Neural cell (in vitro differentiated cells): ENCODE measurements at regions not wholly inside any gene's neighbourhood (a gene's known extent, or its start where the extent isn't known, plus 50 kb on each side); places are given as distances from the start of the nearest gene placed in this dataset.

Experiments
- H2AFZ ChIP-seq: fragments of 200-600, 300-800 bp; sonication (generic), shearing (Covaris generic); 2 replicates; pipeline ENCODE4 v1.6.0; 2014; ENCODE audit warnings: low read depth, mild to moderate bottlenecking, antibody characterized with exemption, low read length, moderate library complexity
- H3F3A ChIP-seq: fragments of 200-600 bp; shearing (Covaris generic); 2 replicates; pipeline ENCODE4 v1.6.1; 2016; ENCODE audit warnings: mild to moderate bottlenecking, moderate library complexity, mixed read lengths, antibody characterized with exemption, low read length; ENCODE audit not compliant: insufficient read depth, poor library complexity, severe bottlenecking
- H3K27ac ChIP-seq: fragments of 200-600, 300-800 bp; sonication (generic), shearing (Covaris generic); 2 replicates; pipeline ENCODE4 v1.5.1; 2014; ENCODE audit warnings: mild to moderate bottlenecking, low read length, moderate library complexity
- H3K27me3 ChIP-seq: fragments of 300-800, 200-600 bp; sonication (generic), shearing (Covaris generic); 2 replicates; pipeline ENCODE4 v1.6.0; 2014; ENCODE audit warnings: mild to moderate bottlenecking, low read depth, low read length, moderate library complexity; ENCODE audit not compliant: insufficient read depth
- H3K36me3 ChIP-seq: fragments of 300-800, 200-600 bp; sonication (generic), shearing (Covaris generic); 2 replicates; pipeline ENCODE4 v1.5.1; 2014; ENCODE audit warnings: mild to moderate bottlenecking, antibody characterized with exemption, low read length, moderate library complexity; ENCODE audit not compliant: insufficient read depth
- H3K4me2 ChIP-seq: fragments of 300-800, 200-600 bp; sonication (generic), shearing (Covaris generic); 2 replicates; pipeline ENCODE4 v1.6.0; 2014; ENCODE audit warnings: mild to moderate bottlenecking, low read length
- H3K4me3 ChIP-seq: fragments of 300-800, 200-600 bp; sonication (generic), shearing (Covaris generic); 2 replicates; pipeline ENCODE4 v1.5.1; 2014; ENCODE audit warnings: mild to moderate bottlenecking, low read length, moderate library complexity
- H3K79me2 ChIP-seq: fragments of 200-600 bp; shearing (Covaris generic); replicated peaks from 2 replicates; pipeline ENCODE4 v1.6.0; 2014; ENCODE audit warnings: mild to moderate bottlenecking, low read length, moderate library complexity; ENCODE audit not compliant: insufficient read depth
- H3K9ac ChIP-seq: fragments of 300-800, 200-600 bp; sonication (generic), shearing (Covaris generic); 2 replicates; pipeline ENCODE4 v1.6.1; 2016; ENCODE audit warnings: mild to moderate bottlenecking, low read length, mixed read lengths
- H3K9me2 ChIP-seq: fragments of 200-600 bp; shearing (Covaris generic); 2 replicates; pipeline ENCODE4 v1.6.1; 2016; ENCODE audit warnings: mild to moderate bottlenecking, low read length, mixed read lengths; ENCODE audit not compliant: insufficient read depth
- H3K9me3 ChIP-seq: fragments of 200-600, 300-800 bp; sonication (generic), shearing (Covaris generic); 2 replicates; pipeline ENCODE4 v1.6.1; 2016; ENCODE audit warnings: mild to moderate bottlenecking, mixed run types, low read length, moderate library complexity, mixed read lengths
- H4K20me1 ChIP-seq: fragments of 200-600 bp; shearing (Covaris generic); 2 replicates; pipeline ENCODE4 v1.6.1; 2016; ENCODE audit warnings: mild to moderate bottlenecking, mixed run types; ENCODE audit not compliant: insufficient read depth
- EP300 ChIP-seq: fragments of 450-650 bp; conservative IDR thresholded peaks from 2 replicates; pipeline ENCODE4 v1.6.1; 2014; ENCODE audit warnings: antibody characterized with exemption, mild to moderate bottlenecking, moderate library complexity; ENCODE audit not compliant: poor library complexity, severe bottlenecking
- EZH2 ChIP-seq: fragments of 200-600, 300-800 bp; shearing (Covaris generic), sonication (generic); IDR thresholded peaks from 2 replicates; pipeline ENCODE4 v1.6.1; 2014; ENCODE audit warnings: antibody characterized with exemption, low read length, borderline replicate concordance, mild to moderate bottlenecking; ENCODE audit not compliant: insufficient read depth, poor library complexity, severe bottlenecking
- MXI1 ChIP-seq: fragments of 450-650 bp; conservative IDR thresholded peaks from 2 replicates; pipeline ENCODE4 v1.6.1; 2014; ENCODE audit warnings: antibody characterized with exemption, mild to moderate bottlenecking; ENCODE audit not compliant: poor library complexity, severe bottlenecking
- POLR2AphosphoS5 ChIP-seq: IDR thresholded peaks from 2 replicates; pipeline ENCODE4 v1.6.1; 2012
- RAD21 ChIP-seq: fragments of 450-650 bp; conservative IDR thresholded peaks from 2 replicates; pipeline ENCODE4 v1.6.1; 2014; ENCODE audit warnings: antibody characterized with exemption, mild to moderate bottlenecking, moderate library complexity
- REST ChIP-seq: IDR thresholded peaks from 2 replicates; pipeline ENCODE4 v1.6.1; 2012; ENCODE audit warnings: borderline replicate concordance
- SMC3 ChIP-seq: fragments of 450-650 bp; conservative IDR thresholded peaks from 2 replicates; pipeline ENCODE4 v1.6.1; 2014; ENCODE audit warnings: antibody characterized with exemption, mild to moderate bottlenecking, moderate library complexity; ENCODE audit not compliant: poor library complexity
- TAF1 ChIP-seq: IDR thresholded peaks from 2 replicates; pipeline ENCODE4 v1.6.1; 2012; ENCODE audit warnings: low read depth
- TF ChIP-seq, protein P1 (sequence below): fragments of 450-650 bp; IDR thresholded peaks from 2 replicates; pipeline ENCODE4 v1.5.1; 2014; ENCODE audit warnings: antibody characterized with exemption, mild to moderate bottlenecking, moderate library complexity; ENCODE audit not compliant: poor library complexity, severe bottlenecking

GRCh38 chr3:146845361-146845760 lies 240.2 kb upstream of the PLSCR5 start:
- no peaks in the 10 kb centered on the region for H3K9me3 ChIP-seq
- H3K79me2 ChIP-seq = no peaks in the 10 kb centered on the region
- H3K9me2 ChIP-seq = no peaks in the 10 kb centered on the region

DNA sequence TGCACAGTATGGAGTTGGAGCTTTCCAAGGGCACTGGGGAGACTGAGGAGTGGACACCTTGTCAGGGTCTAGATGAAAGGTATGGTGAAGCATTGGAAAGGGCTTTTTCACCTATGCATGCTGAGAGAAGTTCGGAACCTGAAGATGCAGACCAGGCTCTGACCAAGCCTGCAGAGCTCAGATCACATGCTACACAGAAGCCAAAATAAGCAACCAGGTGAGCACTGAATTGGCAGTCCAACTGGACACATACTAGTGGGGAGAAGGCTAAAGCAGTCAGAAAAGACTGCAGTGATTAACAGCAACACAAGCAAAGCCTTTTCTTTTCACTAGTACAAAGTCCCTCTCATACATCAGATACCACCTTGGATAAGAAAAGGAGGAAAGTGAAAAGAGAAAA lies 238.3 kb upstream of the PLSCR5 start:
- Histone ChIP-seq H3K27me3 (no peaks in the 10 kb centered on the region), H3K9me2 (no peaks in the 10 kb centered on the region), H3K36me3 (no peaks in the 10 kb centered on the region), H3K27ac (no peak overlapping the region), H3K9me3 (no peaks in the 10 kb centered on the region), H3K4me2 (no peak overlapping the region), H2AFZ (no peak overlapping the region), H3K9ac (no peak overlapping the region), H4K20me1 (no peaks in the 10 kb centered on the region), H3K79me2 (no peaks in the 10 kb centered on the region), H3K4me3 (no peak overlapping the region), H3F3A (no peaks in the 10 kb centered on the region)
- no peak for TF ChIP-seq RAD21
- no peak for TF ChIP-seq TAF1
- no peak for TF ChIP-seq MXI1
- TF ChIP-seq EZH2 = no peak
- no peak for TF ChIP-seq EP300
- TF ChIP-seq POLR2AphosphoS5 = no peak
- no peak for TF ChIP-seq REST
- TF ChIP-seq, protein P1, sequence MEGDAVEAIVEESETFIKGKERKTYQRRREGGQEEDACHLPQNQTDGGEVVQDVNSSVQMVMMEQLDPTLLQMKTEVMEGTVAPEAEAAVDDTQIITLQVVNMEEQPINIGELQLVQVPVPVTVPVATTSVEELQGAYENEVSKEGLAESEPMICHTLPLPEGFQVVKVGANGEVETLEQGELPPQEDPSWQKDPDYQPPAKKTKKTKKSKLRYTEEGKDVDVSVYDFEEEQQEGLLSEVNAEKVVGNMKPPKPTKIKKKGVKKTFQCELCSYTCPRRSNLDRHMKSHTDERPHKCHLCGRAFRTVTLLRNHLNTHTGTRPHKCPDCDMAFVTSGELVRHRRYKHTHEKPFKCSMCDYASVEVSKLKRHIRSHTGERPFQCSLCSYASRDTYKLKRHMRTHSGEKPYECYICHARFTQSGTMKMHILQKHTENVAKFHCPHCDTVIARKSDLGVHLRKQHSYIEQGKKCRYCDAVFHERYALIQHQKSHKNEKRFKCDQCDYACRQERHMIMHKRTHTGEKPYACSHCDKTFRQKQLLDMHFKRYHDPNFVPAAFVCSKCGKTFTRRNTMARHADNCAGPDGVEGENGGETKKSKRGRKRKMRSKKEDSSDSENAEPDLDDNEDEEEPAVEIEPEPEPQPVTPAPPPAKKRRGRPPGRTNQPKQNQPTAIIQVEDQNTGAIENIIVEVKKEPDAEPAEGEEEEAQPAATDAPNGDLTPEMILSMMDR = no peak
- no peak for TF ChIP-seq SMC3

More at GRCh38 chr3:146845361-146845760, 240.2 kb upstream of the PLSCR5 start:
- Histone ChIP-seq H3K27ac (no peak overlapping the region), H3K4me3 (no peak overlapping the region), H3K4me2 (no peak overlapping the region), H3F3A (no peaks in the 10 kb centered on the region), H2AFZ (no peak overlapping the region), H3K27me3 (no peaks in the 10 kb centered on the region), H3K9ac (no peak overlapping the region), H4K20me1 (no peaks in the 10 kb centered on the region), H3K36me3 (no peaks in the 10 kb centered on the region)
- TF ChIP-seq EP300 = no peak
- no peak for TF ChIP-seq RAD21
- no peak for TF ChIP-seq EZH2
- no peak for TF ChIP-seq MXI1
- TF ChIP-seq POLR2AphosphoS5 = no peak
- TF ChIP-seq TAF1 = no peak
- TF ChIP-seq, protein P1 = no peak
- TF ChIP-seq SMC3 = no peak
- TF ChIP-seq REST = no peak
